ENCODE measurements at regions not wholly inside any gene's neighbourhood (a gene's known extent, or its start where the extent isn't known, plus 50 kb on each side); places are given as distances from the start of the nearest gene placed in this dataset.
"Not testable (repeated sequence)": the region's sequence is repeated elsewhere in the genome, so short reads cannot be mapped to it uniquely, and the experiment has no call there.

DNA sequence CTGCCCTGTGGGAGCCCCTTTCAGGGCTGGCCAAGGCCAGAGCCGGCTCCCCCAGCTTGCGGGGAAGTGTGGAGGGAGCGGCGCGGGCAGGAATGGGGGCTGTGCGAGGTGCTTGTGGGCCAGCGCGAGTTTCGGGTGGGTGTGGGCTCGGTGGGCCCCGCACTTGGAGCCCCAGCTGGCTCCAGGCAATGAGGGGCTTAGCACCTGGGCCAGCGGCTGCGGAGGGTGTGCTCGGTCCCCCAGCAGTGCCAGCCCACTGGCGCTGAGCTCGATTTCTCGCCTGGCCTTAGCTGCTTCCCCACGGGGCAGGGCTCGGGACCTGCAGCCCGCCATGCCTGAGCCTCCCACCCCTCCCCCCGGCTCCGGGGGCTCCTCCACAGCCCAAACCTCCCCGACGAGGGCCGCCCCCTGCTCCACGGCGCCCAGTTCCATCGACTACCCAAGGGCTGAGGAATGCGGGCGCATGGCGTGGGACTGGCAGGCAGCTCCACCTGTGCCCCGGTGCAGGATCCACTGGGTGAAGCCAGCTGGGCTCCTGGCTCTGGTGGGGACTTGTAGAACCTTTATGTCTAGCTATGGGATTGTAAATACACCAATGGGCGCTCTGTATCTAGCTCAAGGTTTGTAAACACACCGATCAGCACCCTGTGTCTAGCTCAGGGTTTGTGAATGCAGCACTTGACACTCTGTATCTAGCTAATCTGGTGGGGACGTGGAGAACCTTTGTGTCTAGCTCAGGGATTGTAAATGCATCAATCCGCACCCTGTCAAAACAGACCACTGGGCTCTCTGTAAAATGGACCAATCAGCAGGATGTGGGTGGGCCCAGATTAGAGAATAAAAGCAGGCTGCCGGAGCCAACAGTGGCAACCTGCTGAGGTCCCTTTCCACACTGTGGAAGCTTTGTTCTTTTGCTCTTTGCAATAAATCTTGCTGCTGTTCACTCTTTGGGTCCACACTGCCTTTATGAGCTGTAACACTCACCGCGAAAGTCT is 1379.1 kb downstream of the RAPGEF2 start:
- not testable (repeated sequence) for TF ChIP-seq POLR2AphosphoS5 (IDR thresholded peaks at IDR 0.05)
- TF ChIP-seq, protein P1, sequence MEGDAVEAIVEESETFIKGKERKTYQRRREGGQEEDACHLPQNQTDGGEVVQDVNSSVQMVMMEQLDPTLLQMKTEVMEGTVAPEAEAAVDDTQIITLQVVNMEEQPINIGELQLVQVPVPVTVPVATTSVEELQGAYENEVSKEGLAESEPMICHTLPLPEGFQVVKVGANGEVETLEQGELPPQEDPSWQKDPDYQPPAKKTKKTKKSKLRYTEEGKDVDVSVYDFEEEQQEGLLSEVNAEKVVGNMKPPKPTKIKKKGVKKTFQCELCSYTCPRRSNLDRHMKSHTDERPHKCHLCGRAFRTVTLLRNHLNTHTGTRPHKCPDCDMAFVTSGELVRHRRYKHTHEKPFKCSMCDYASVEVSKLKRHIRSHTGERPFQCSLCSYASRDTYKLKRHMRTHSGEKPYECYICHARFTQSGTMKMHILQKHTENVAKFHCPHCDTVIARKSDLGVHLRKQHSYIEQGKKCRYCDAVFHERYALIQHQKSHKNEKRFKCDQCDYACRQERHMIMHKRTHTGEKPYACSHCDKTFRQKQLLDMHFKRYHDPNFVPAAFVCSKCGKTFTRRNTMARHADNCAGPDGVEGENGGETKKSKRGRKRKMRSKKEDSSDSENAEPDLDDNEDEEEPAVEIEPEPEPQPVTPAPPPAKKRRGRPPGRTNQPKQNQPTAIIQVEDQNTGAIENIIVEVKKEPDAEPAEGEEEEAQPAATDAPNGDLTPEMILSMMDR (IDR thresholded peaks at IDR 0.05): not testable (repeated sequence)

All from esophagus muscularis mucosa (tissue), 3 donors.